ENCODE measurements at regions not wholly inside any gene's neighbourhood (a gene's known extent, or its start where the extent isn't known, plus 50 kb on each side); places are given as distances from the start of the nearest gene placed in this dataset.
"Not testable (repeated sequence)": the region's sequence is repeated elsewhere in the genome, so short reads cannot be mapped to it uniquely, and the experiment has no call there.

GRCh38 chr5:29498860-29499259 lies 1694.6 kb upstream of the CDH6 start:
- H3K27me3 Mint-ChIP-seq: no peaks in the 10 kb centered on the region
- ATAC-seq (replicated peaks) (no peak), DNase-seq (no peak)
- H3K9me3 Mint-ChIP-seq: peaks cover 16 to 33% of the 10 kb centered on the region in 2 donors
- H3K27ac Mint-ChIP-seq: no peak overlapping the region
- no peaks in the 10 kb centered on the region for H3K4me1 Mint-ChIP-seq
- no peaks in the 10 kb centered on the region for H3K36me3 Mint-ChIP-seq
- no peak overlapping the region for H3K4me3 Mint-ChIP-seq

DNA sequence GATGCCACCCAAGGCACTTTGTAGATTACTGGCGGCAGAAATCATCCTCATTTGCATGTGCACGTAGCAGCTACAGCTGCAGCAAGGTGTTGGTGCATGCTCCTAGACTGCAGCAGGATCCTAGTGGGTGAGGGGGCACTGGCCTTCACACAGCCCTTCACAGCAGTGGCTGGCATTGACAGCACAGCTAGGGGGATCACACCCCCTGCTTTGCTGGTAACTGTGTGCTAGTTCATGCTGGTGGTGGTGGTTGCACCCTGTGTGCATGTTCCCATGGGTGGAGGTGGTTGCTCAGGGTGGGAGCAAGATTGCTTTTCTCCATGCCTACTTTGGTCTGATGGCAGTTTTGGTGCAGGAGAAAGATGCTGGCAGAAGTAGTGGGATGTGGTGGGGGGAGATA lies 1695.1 kb upstream of the CDH6 start:
- ATAC-seq (replicated peaks) (no peak), DNase-seq (no peak)
- no peak overlapping the region for H3K27ac Mint-ChIP-seq
- no peaks in the 10 kb centered on the region for H3K27me3 Mint-ChIP-seq
- H3K4me1 Mint-ChIP-seq: no peaks in the 10 kb centered on the region
- no peak overlapping the region for H3K4me3 Mint-ChIP-seq
- H3K9me3 Mint-ChIP-seq: peaks cover 17 to 33% of the 10 kb centered on the region in 2 donors
- H3K36me3 Mint-ChIP-seq: no peaks in the 10 kb centered on the region

DNA sequence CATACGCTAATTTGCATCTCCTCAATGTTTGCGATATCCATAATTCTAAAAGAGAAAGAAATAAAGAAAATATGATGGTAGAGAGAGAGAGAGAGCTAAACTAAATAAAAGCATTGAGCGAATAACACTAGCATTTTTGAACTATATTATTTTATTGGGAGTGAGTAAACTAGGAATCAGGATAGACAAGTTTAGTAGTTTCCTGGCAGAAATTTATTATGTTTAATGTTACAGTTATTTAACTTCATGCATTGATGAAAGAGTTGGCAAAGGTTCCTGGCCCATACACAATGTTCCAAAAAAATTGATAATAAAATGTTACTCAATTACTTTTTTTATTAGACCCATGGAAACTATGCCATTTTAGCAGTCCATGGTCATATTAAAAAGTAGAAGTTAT lies 1708.2 kb upstream of the CDH6 start:
- DNase-seq (no peak), ATAC-seq (replicated peaks) (no peak)
- H3K4me3 Mint-ChIP-seq: no peak overlapping the region
- no peaks in the 10 kb centered on the region for H3K27me3 Mint-ChIP-seq
- H3K4me1 Mint-ChIP-seq: no peaks in the 10 kb centered on the region
- no peak overlapping the region for H3K27ac Mint-ChIP-seq
- peaks cover 4 to 9% of the 10 kb centered on the region in 2 donors for H3K9me3 Mint-ChIP-seq
- no peaks in the 10 kb centered on the region for H3K36me3 Mint-ChIP-seq

DNA sequence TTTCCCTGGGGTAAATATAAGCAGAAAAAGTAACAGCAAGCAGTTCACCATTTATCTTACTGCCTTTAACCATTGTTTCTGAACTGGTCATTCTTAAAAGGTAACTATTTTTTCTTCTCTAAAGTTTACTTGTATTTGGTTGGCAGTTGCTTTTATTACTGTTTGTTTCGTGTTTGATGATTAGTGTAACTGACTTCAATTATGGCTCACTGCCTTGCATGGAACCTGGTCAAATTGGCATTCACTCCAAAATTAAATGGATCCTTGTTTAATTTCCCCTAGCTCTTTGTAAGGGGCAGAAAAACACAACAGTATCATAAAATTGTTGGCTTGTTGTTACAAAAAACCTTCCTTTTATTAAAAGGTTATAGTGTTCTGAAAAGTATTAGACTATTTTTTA lies 1723.9 kb upstream of the CDH6 start:
- Mint-ChIP-seq H3K4me1 (no peaks in the 10 kb centered on the region), H3K4me3 (no peak overlapping the region), H3K27me3 (no peaks in the 10 kb centered on the region), H3K27ac (no peak overlapping the region), H3K36me3 (no peaks in the 10 kb centered on the region), H3K9me3 (peaks cover 5 to 10% of the 10 kb centered on the region in 2 donors)
- no peak for ATAC-seq (replicated peaks)
- no peak for DNase-seq

- no peaks in the 10 kb centered on the region for H3K27me3 Mint-ChIP-seq
- H3K27ac Mint-ChIP-seq: no peak overlapping the region
- no peak for ATAC-seq (replicated peaks)
- peaks cover 3 to 8% of the 10 kb centered on the region in 2 donors for H3K9me3 Mint-ChIP-seq
- DNase-seq: no peak
- no peaks in the 10 kb centered on the region for H3K36me3 Mint-ChIP-seq
- H3K4me1 Mint-ChIP-seq: no peaks in the 10 kb centered on the region
- H3K4me3 Mint-ChIP-seq: no peak overlapping the region
Observed at GRCh38 chr5:29462241-29462640, 1731.2 kb upstream of the CDH6 start.

DNA sequence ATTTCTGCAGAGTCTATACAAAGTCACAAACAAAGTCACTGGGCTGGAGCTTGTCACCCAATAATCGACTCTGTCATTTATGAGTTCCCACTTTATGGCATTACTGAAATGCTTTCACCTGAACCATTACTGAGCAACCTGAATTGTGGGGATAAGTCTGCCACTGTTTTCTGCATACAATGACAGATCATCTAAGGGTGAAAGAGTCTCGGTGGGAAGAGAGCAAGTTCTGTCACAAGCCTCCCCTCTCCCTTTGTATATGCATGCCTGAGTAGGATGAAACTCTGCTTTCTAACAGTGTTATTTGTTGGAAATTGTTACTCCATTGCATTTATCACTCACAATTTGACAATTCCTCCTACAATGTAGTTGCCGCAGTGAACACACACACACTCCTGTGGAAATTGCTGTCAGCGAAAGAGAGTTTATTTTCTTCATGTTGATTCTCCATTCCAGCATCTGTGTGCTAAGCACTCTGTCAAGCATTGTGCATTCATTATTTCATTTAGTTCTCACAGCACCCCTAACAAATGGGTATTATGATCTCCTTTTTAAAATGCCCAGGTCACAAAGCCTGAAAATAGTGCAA lies 1732.4 kb upstream of the CDH6 start:
- H3K36me3 Mint-ChIP-seq: no peaks in the 10 kb centered on the region
- H3K9me3 Mint-ChIP-seq: peaks cover 0 to 2% of the 10 kb centered on the region in 2 donors
- H3K27me3 Mint-ChIP-seq: no peaks in the 10 kb centered on the region
- H3K4me3 Mint-ChIP-seq: no peak overlapping the region
- ATAC-seq (replicated peaks) (no peak), DNase-seq (no peak)
- H3K27ac Mint-ChIP-seq: no peak overlapping the region
- no peaks in the 10 kb centered on the region for H3K4me1 Mint-ChIP-seq

DNA sequence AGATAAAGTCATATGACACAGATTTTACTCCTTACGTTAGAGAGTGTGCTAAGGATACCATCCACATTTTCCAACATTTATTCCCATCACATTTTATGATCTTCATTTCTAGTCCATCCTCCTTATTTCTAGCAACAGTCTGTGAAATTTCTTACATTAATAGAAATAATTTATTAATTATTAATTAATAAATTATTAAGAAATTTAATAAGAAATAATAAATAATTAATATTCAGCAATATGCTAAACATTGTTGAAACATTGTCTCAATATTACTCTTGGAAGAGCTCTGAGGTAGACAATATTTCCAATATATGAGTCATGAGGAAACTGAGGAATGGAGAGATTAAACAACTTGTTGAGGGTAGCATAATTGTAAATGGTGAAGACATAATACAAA lies 1742.5 kb upstream of the CDH6 start:
- H3K4me1 Mint-ChIP-seq; H3K36me3 Mint-ChIP-seq; H3K27ac Mint-ChIP-seq; H3K9me3 Mint-ChIP-seq; DNase-seq; H3K4me3 Mint-ChIP-seq; ATAC-seq (replicated peaks); H3K27me3 Mint-ChIP-seq: not testable (repeated sequence)

- no peaks in the 10 kb centered on the region for H3K36me3 Mint-ChIP-seq
- no peak overlapping the region for H3K27ac Mint-ChIP-seq
- peaks cover 0 to 5% of the 10 kb centered on the region in 2 donors for H3K9me3 Mint-ChIP-seq
- ATAC-seq (replicated peaks) (no peak), DNase-seq (no peak)
- no peaks in the 10 kb centered on the region for H3K27me3 Mint-ChIP-seq
- H3K4me3 Mint-ChIP-seq: no peak overlapping the region
- no peaks in the 10 kb centered on the region for H3K4me1 Mint-ChIP-seq
Observed at GRCh38 chr5:29414681-29415080, 1778.8 kb upstream of the CDH6 start.

GRCh38 chr5:29412979-29413378 lies 1780.5 kb upstream of the CDH6 start:
- H3K4me3 Mint-ChIP-seq: no peak overlapping the region
- no peaks in the 10 kb centered on the region for H3K4me1 Mint-ChIP-seq
- DNase-seq (no peak), ATAC-seq (replicated peaks) (no peak)
- H3K27me3 Mint-ChIP-seq: no peaks in the 10 kb centered on the region
- H3K36me3 Mint-ChIP-seq: no peaks in the 10 kb centered on the region
- no peak overlapping the region for H3K27ac Mint-ChIP-seq
- peaks cover 0 to 9% of the 10 kb centered on the region in 2 donors for H3K9me3 Mint-ChIP-seq

GRCh38 chr5:29402270-29402669 lies 1791.2 kb upstream of the CDH6 start:
- Mint-ChIP-seq H3K36me3 (no peaks in the 10 kb centered on the region), H3K4me1 (no peaks in the 10 kb centered on the region), H3K9me3 (peaks cover 14 to 22% of the 10 kb centered on the region in 2 donors)

GRCh38 chr5:29389993-29390392 lies 1803.5 kb upstream of the CDH6 start:
- H3K4me1 Mint-ChIP-seq: no peaks in the 10 kb centered on the region
- DNase-seq: no peak

More at GRCh38 chr5:29402270-29402669, 1791.2 kb upstream of the CDH6 start:
- no peak overlapping the region for H3K4me3 Mint-ChIP-seq
- no peak overlapping the region for H3K27ac Mint-ChIP-seq
- DNase-seq: no peak
- ATAC-seq (replicated peaks): no peak
- no peaks in the 10 kb centered on the region for H3K27me3 Mint-ChIP-seq

DNA sequence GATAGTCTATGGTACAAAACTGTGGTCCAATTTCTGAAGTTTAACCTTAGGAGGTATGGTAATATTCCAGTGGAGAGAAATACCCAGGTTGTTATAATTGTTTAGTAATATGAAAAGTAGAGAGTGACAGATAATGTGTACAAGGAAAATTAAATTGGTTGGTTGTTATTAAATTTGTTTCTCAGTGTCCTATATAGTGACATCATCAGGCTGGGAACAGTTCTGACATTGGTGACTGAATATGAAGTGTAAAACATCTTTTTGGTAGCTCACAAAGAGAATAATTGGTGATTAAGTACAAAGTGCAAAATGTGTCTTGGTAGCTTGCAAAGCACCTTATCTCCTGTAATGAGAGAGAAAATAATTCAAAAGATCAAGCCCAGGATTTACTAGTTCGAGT lies 1806.1 kb upstream of the CDH6 start:
- Mint-ChIP-seq H3K36me3 (no peaks in the 10 kb centered on the region), H3K4me1 (no peaks in the 10 kb centered on the region), H3K9me3 (peaks cover 16 to 18% of the 10 kb centered on the region in 2 donors), H3K27ac (no peak overlapping the region), H3K4me3 (no peak overlapping the region), H3K27me3 (no peaks in the 10 kb centered on the region)
- no peak for ATAC-seq (replicated peaks)
- no peak for DNase-seq

More at GRCh38 chr5:29389993-29390392, 1803.5 kb upstream of the CDH6 start:
- no peak overlapping the region for H3K27ac Mint-ChIP-seq
- no peaks in the 10 kb centered on the region for H3K27me3 Mint-ChIP-seq
- H3K4me3 Mint-ChIP-seq: no peak overlapping the region
- ATAC-seq (replicated peaks): no peak
- H3K36me3 Mint-ChIP-seq: no peaks in the 10 kb centered on the region
- peaks cover 13 to 16% of the 10 kb centered on the region in 2 donors for H3K9me3 Mint-ChIP-seq

GRCh38 chr5:29382780-29383179 lies 1810.7 kb upstream of the CDH6 start:
- Mint-ChIP-seq H3K9me3 (peaks cover 5 to 10% of the 10 kb centered on the region in 2 donors), H3K4me3 (no peak overlapping the region), H3K4me1 (no peaks in the 10 kb centered on the region), H3K27me3 (no peaks in the 10 kb centered on the region), H3K27ac (no peak overlapping the region), H3K36me3 (no peaks in the 10 kb centered on the region)
- DNase-seq: no peak
- ATAC-seq (replicated peaks): no peak

DNA sequence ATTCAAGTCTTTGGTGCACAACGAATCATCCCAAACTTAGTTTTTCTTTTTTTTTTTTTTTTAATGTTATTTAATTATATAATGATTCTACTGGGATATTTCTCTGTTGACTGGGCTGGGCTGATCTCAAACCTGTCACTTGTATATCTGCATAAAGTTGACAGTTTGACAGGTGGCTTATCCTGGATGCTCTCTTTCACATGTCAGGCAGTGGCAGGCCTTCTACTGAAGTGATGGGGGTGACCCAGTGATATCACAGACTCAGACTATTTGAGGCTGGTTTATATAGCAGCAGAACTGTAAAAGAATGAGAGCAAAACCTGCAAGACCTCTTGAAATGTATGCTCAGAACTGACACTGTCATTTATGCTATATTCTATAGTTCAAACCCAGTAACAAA lies 1813.5 kb upstream of the CDH6 start:
- H3K9me3 Mint-ChIP-seq: peaks cover 0 to 7% of the 10 kb centered on the region in 2 donors
- DNase-seq (no peak), ATAC-seq (replicated peaks) (no peak)
- H3K27ac Mint-ChIP-seq: no peak overlapping the region
- no peaks in the 10 kb centered on the region for H3K4me1 Mint-ChIP-seq
- no peaks in the 10 kb centered on the region for H3K27me3 Mint-ChIP-seq
- no peak overlapping the region for H3K4me3 Mint-ChIP-seq
- no peaks in the 10 kb centered on the region for H3K36me3 Mint-ChIP-seq

DNA sequence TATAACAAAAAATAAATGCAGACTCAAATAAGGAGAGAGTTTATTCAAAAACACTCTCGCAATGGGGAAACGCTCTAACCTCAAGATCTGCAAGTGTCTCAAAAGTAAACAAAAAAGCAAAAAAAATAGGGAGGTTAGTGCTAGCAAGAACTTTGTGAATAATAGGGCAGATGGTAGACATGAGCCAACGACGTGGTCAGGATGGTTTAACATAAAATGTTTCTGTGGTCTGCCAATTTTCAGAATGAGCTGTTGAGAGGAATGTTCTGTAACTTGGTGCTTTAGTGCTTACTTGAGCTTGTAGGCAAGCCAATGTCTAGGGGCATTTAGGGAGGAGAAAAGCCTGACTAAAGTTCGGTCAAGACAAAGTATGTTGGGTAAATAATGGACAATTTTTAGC lies 1813.9 kb upstream of the CDH6 start:
- no peaks in the 10 kb centered on the region for H3K36me3 Mint-ChIP-seq

DNA sequence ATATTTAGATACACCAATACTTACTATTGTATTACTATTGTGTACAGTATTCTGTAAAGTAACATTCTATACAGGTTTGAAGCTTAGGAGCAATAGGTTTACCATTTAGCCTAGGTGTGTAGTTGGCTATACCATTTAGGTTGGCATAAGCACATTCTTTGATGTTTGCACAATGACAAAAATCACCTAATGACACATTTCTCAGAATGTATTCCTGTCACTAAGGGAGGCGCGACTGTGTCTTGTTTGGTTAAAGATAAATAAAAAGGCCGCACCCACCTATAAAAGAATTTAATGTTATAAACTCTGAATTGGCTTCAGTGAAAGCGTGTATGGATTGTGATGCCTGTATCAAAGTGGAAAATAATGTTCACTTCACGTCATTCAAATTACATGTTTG lies 1815.4 kb upstream of the CDH6 start:
- no peaks in the 10 kb centered on the region for H3K36me3 Mint-ChIP-seq
- no peaks in the 10 kb centered on the region for H3K4me1 Mint-ChIP-seq
- no peaks in the 10 kb centered on the region for H3K27me3 Mint-ChIP-seq
- peaks cover 0 to 3% of the 10 kb centered on the region in 2 donors for H3K9me3 Mint-ChIP-seq
- no peak for ATAC-seq (replicated peaks)
- no peak overlapping the region for H3K27ac Mint-ChIP-seq
- no peak overlapping the region for H3K4me3 Mint-ChIP-seq
- no peak for DNase-seq

More for the DNA sequence above, 1813.9 kb upstream of the CDH6 start:
- ATAC-seq (replicated peaks): no peak
- Mint-ChIP-seq H3K27me3 (no peaks in the 10 kb centered on the region), H3K9me3 (peaks cover 0 to 7% of the 10 kb centered on the region in 2 donors), H3K4me1 (no peaks in the 10 kb centered on the region), H3K4me3 (no peak overlapping the region), H3K27ac (no peak overlapping the region)
- DNase-seq: no peak
